ENCODE measurements at regions not wholly inside any gene's neighbourhood (a gene's known extent, or its start where the extent isn't known, plus 50 kb on each side); places are given as distances from the start of the nearest gene placed in this dataset.
"Not testable (repeated sequence)": the region's sequence is repeated elsewhere in the genome, so short reads cannot be mapped to it uniquely, and the experiment has no call there.

DNA sequence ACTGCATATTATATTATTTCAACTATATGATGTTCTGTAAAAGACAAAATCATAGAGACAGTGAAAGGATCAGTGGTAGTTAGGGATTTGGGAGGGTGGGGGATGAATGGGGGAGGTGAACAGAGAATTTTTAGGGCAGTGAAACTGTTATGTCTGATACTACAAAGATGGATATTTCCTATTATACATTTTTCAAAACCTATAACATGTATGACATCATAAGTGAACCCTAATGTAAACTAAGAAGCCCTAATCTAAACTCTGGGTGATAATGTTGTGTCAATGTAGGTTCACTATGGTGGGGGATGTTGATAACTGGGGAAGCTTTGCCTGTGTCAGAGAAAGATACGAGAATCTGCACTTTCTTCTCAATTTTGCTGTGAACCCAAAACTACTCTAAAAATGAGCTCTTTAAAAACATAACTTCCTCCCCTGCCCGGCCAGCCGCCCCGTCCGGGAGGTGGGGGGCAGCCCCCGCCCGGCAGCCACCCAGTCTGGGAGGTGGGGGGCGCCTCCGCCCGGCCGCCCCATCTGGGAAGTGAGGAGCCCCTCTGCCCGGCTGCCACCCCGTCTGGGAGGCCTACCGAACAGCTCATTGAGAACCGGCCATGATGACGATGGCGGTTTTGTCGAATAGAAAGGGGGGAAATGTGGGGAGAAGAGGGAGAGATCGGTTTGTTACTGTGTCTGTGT is 234.4 kb downstream of the RPIA start:
- DNase-seq (no peak), ATAC-seq (replicated peaks) (no peak)
- Mint-ChIP-seq H3K27ac (no peak overlapping the region), H3K9me3 (no peaks in the 10 kb centered on the region), H3K4me1 (ENCODE audit: low read depth in 2 of 2) (no peaks in the 10 kb centered on the region), H3K27me3 (peaks cover 0 to 8% of the 10 kb centered on the region in 2 donors), H3K36me3 (ENCODE audit: insufficient read depth) (no peaks in the 10 kb centered on the region), H3K4me3 (no peak overlapping the region)

DNA sequence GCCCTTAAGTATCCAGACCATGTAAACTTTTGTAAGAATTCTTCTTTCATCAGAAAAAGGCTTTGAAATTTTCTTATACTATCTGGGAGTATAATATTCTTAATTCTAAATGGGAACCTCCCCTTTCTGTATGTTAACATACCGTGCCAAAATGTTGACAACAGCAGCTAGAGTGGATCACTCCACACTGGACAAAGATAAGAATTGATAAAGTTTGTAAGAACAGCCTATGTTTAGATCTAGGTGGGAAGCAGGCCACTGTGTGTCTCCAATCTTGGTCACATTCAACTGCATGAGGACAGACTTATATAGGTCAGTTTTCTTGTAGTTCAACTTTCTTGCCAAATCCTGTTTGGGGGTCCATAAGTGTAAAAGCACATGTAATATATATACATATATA is 235.7 kb downstream of the RPIA start:
- DNase-seq (no peak), ATAC-seq (replicated peaks) (no peak)
- Mint-ChIP-seq H3K4me3 (no peak overlapping the region), H3K9me3 (no peaks in the 10 kb centered on the region), H3K36me3 (ENCODE audit: insufficient read depth) (no peaks in the 10 kb centered on the region), H3K4me1 (ENCODE audit: low read depth in 2 of 2) (no peaks in the 10 kb centered on the region), H3K27ac (no peak overlapping the region), H3K27me3 (peaks cover 0 to 8% of the 10 kb centered on the region in 2 donors)

DNA sequence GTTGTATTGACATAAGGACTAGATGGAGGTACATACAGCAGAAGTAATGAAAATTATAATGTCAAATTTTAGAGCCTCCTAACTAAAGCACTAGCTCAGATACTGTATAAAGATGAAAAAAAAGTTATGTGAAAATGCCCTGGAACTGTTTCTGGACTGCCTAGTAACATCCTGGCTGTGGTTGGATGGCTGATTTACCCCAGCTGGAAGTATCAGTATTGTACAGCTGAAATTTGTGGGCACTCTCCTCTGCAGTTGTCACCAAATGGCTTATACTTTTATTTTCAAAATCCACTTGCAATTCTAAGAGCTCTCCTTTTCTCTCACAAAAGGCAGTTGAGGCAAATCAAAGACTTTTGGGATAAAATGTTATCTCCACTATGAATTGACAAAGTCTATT is 239.2 kb downstream of the RPIA start:
- DNase-seq (no peak), ATAC-seq (replicated peaks) (no peak)
- H3K9me3 Mint-ChIP-seq, result no peaks in the 10 kb centered on the region
- no peak overlapping the region for H3K4me3 Mint-ChIP-seq
- H3K36me3 Mint-ChIP-seq (ENCODE audit: insufficient read depth), result no peaks in the 10 kb centered on the region
- no peaks in the 10 kb centered on the region for H3K4me1 Mint-ChIP-seq (ENCODE audit: low read depth in 2 of 2)
- peaks cover 0 to 12% of the 10 kb centered on the region in 2 donors for H3K27me3 Mint-ChIP-seq
- H3K27ac Mint-ChIP-seq, result no peak overlapping the region

DNA sequence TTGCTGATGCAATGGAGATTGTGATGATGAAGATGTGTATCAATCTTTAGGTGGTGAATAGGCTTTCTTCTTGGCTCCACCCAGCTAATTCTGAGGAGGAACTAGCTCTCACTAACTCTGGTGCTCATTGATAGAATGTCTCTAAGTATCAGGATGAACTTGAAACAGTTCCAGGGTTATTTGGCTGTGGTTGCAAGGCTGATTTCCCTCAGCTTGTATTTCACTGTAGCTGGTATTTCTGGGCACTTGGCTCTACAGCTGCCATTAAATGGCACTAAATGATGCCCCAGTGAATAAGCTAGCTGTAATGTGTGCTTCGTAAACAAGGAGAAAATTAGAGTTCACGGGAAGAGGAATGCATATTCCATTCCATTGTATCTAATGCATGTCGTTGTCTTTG is 241.2 kb downstream of the RPIA start:
- Mint-ChIP-seq H3K27me3 (peaks cover 0 to 9% of the 10 kb centered on the region in 2 donors), H3K9me3 (no peaks in the 10 kb centered on the region), H3K36me3 (ENCODE audit: insufficient read depth) (no peaks in the 10 kb centered on the region), H3K4me3 (no peak overlapping the region), H3K4me1 (ENCODE audit: low read depth in 2 of 2) (no peaks in the 10 kb centered on the region), H3K27ac (no peak overlapping the region)
- DNase-seq (no peak), ATAC-seq (replicated peaks) (no peak)

DNA sequence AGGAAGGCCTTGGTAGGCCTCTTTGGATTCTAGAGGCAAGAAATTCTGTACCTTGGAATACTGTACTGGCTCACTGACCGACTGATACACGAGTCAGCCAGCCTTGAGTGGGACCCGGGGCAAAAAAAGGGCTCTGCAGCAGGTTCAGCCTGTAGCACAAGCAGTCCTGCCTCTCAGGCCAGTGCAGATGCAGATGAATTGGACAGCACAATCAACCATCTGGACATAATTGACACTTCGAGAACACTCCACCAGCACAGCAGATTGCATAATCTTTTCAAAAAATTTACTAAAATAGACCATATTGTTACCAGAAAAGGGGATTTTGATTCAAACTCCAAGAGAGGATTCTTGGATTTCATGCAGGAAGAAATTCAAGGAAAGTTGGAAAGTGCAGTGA is 241.6 kb downstream of the RPIA start:
- Mint-ChIP-seq H3K4me1 (ENCODE audit: low read depth in 2 of 2) (no peaks in the 10 kb centered on the region), H3K9me3 (no peaks in the 10 kb centered on the region), H3K27ac (no peak overlapping the region), H3K4me3 (no peak overlapping the region), H3K36me3 (ENCODE audit: insufficient read depth) (no peaks in the 10 kb centered on the region), H3K27me3 (peaks cover 0 to 6% of the 10 kb centered on the region in 2 donors)
- DNase-seq (no peak), ATAC-seq (replicated peaks) (no peak)

DNA sequence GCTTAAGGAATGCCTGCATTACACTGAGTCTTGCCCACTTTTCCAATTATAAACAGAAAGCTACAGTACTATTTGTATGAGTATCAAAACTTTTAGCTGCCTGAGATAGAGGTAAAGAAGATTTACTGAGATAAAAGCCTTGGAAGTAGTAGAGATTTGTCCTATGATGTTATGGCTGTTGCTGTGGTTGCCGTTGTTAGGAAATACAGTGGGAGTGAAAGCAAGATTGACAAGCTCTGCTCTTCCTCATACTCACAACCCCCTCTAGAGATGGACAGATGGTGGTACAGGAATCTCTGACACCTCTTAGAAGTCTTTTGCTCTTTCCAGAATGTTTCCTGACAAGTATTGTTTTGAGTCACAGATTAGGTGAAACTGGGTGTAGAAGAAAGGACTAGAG is 242.5 kb downstream of the RPIA start:
- DNase-seq (no peak), ATAC-seq (replicated peaks) (no peak)
- H3K27me3 Mint-ChIP-seq, result peaks cover 0 to 6% of the 10 kb centered on the region in 2 donors
- H3K4me1 Mint-ChIP-seq (ENCODE audit: low read depth in 2 of 2), result no peaks in the 10 kb centered on the region
- no peaks in the 10 kb centered on the region for H3K9me3 Mint-ChIP-seq
- no peak overlapping the region for H3K4me3 Mint-ChIP-seq
- no peak overlapping the region for H3K27ac Mint-ChIP-seq
- H3K36me3 Mint-ChIP-seq (ENCODE audit: insufficient read depth), result no peaks in the 10 kb centered on the region

DNA sequence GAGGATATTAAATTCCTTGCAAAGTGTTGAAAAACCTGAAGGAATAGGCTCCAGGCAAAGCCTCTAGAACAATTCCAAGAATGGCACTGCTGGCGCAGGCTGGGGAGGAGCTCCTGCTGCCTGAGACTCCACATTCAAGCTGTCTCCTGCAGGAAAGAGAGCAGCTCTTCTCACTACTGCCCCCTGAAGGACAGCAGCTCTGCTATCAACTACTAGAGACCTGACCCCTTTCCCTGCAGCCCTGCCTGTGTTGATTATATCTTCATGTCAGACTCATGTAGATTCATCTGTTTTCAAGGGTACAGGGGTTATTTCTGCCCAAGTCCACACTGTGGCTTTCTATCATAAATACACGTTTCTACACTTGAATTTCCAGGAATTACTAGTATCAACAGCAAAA is 249.7 kb downstream of the RPIA start:
- not testable (repeated sequence) for ATAC-seq (replicated peaks); H3K27ac Mint-ChIP-seq; H3K36me3 Mint-ChIP-seq (ENCODE audit: insufficient read depth); H3K4me1 Mint-ChIP-seq (ENCODE audit: low read depth in 2 of 2); H3K27me3 Mint-ChIP-seq; H3K9me3 Mint-ChIP-seq; H3K4me3 Mint-ChIP-seq; DNase-seq

DNA sequence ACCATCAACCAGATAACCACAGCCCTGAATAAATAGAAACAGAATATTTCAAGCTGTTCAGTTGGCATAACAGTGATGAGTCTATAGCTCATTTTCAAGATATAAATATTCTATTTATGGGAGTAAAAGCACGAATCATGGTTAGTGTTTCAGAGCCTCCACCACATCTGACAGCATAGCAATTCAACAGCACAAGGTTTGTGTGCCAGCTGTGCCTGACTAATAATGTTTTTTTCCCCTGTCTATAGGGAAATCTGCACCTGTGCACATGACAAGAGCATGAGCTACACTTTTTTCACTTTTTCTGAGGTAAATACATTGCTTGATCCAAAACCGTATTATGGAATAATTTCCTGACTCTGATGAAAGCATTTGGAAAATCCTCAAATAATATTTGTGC is 251.3 kb downstream of the RPIA start:
- H3K4me3 Mint-ChIP-seq, result no peak overlapping the region
- no peaks in the 10 kb centered on the region for H3K36me3 Mint-ChIP-seq (ENCODE audit: insufficient read depth)
- no peaks in the 10 kb centered on the region for H3K9me3 Mint-ChIP-seq
- H3K27me3 Mint-ChIP-seq, result peaks cover 12 to 15% of the 10 kb centered on the region in 2 donors
- no peak for ATAC-seq (replicated peaks)
- DNase-seq, result no peak
- no peaks in the 10 kb centered on the region for H3K4me1 Mint-ChIP-seq (ENCODE audit: low read depth in 2 of 2)
- no peak overlapping the region for H3K27ac Mint-ChIP-seq

DNA sequence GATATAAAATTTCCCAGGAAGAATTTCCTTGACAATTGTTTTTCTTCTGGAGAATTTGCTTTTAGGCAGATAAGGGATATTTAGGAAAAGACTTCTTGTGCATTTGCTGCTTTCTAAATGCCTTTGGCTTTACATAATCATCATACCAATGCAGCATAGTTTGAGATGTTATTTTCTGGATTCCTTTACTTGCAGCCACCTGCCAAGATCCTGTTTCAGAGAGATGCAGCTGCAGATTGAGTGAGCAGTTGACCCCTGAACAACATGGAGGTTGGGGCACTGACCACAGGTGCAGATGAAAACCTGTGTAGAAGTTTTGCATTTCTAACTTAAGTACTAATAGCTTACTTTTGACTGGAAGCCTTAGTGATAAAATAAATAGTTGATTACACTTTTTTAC is 257.9 kb downstream of the RPIA start:
- no peak overlapping the region for H3K27ac Mint-ChIP-seq
- peaks cover 17 to 32% of the 10 kb centered on the region in 2 donors for H3K27me3 Mint-ChIP-seq
- H3K9me3 Mint-ChIP-seq, result no peaks in the 10 kb centered on the region
- ATAC-seq (replicated peaks) (no peak), DNase-seq (no peak)
- H3K4me1 Mint-ChIP-seq (ENCODE audit: low read depth in 2 of 2), result no peaks in the 10 kb centered on the region
- H3K4me3 Mint-ChIP-seq, result no peak overlapping the region
- no peaks in the 10 kb centered on the region for H3K36me3 Mint-ChIP-seq (ENCODE audit: insufficient read depth)

DNA sequence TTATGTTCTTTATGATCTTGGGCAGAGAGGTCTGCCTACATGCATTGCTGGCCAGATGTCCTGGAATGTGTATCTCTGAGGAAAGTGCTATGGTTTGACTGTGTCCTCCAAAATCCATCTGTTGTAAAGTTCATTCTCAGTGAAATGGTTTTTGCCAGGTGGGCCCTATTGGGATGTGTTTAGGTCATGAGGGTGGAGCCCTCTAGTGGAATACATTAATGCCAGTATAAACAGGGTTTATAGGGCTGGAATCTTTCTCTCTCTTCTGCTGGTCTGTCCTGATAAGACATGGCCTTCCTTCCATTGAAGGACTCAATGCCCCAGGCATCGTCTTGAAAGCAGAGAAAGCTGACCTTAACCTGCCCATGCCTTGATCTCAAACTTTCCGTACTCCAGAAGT is 258.5 kb downstream of the RPIA start:
- ATAC-seq (replicated peaks), result no peak

DNA sequence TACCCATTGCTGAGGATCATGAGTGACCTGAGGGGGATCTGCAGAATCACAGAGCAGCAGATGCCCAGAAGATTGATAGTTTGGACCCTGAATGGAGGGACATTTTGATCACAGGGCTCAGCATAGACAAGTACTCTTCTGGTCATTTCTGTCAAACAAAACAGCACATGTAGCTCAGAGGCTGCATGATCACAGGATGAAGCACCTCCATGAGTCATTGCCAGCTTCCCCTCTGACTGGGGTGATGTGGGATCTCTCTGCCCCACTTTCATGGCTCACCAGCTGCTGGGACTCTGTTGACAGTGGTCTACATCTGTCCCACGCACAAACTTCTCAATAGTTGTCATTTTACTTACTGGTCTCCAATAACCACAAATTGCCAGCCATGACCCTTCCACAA is 264.1 kb downstream of the RPIA start:
- H3K4me1 Mint-ChIP-seq (ENCODE audit: low read depth in 2 of 2), result no peaks in the 10 kb centered on the region
- no peak overlapping the region for H3K4me3 Mint-ChIP-seq
- H3K27ac Mint-ChIP-seq, result no peak overlapping the region
- H3K36me3 Mint-ChIP-seq (ENCODE audit: insufficient read depth), result no peaks in the 10 kb centered on the region
- H3K9me3 Mint-ChIP-seq, result no peaks in the 10 kb centered on the region
- no peak for ATAC-seq (replicated peaks)
- H3K27me3 Mint-ChIP-seq, result peaks cover 17 to 37% of the 10 kb centered on the region in 2 donors
- no peak for DNase-seq

More for the DNA sequence above, 258.5 kb downstream of the RPIA start:
- Mint-ChIP-seq H3K9me3 (no peaks in the 10 kb centered on the region), H3K36me3 (ENCODE audit: insufficient read depth) (no peaks in the 10 kb centered on the region), H3K27me3 (peaks cover 22 to 37% of the 10 kb centered on the region in 2 donors), H3K4me1 (ENCODE audit: low read depth in 2 of 2) (no peaks in the 10 kb centered on the region), H3K4me3 (no peak overlapping the region), H3K27ac (no peak overlapping the region)
- no peak for DNase-seq

DNA sequence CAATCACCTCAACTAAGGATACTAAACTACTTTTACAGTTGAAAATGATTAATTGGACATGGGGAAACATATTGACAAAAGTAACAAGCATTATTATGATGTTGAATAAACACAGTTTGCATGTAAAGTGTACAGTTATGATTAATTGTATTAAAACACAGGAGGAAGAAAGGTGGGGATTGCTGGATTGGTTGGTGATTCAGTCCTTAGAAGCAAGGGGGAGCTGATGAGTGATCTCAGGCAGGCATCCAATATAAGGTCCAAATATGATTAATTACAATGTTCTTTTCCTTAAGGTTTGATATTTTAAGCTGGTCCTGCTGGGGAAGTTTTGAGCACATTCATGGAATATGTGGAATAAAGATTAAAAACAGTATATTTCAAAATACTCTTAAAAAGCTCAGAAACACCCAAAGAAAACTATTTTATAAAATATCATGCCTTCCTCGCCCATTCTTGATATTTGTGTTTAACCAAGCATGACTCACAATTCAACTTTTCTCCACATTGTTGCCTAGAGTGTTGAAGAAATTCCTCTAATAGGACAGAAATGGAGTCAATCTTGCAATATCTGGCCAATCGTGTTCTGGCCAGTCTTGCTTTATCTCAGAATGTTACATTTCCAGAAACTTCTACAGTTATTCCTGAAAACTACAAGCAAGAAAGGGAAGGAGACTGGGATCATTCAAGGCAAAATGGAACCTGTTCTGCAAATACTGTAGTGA is 268.2 kb downstream of the RPIA start:
- Mint-ChIP-seq H3K9me3 (no peaks in the 10 kb centered on the region), H3K4me3 (no peak overlapping the region), H3K27me3 (peaks cover 14 to 34% of the 10 kb centered on the region in 2 donors), H3K36me3 (ENCODE audit: insufficient read depth) (no peaks in the 10 kb centered on the region), H3K4me1 (ENCODE audit: low read depth in 2 of 2) (no peaks in the 10 kb centered on the region), H3K27ac (no peak overlapping the region)
- DNase-seq, result no peak
- ATAC-seq (replicated peaks), result no peak

DNA sequence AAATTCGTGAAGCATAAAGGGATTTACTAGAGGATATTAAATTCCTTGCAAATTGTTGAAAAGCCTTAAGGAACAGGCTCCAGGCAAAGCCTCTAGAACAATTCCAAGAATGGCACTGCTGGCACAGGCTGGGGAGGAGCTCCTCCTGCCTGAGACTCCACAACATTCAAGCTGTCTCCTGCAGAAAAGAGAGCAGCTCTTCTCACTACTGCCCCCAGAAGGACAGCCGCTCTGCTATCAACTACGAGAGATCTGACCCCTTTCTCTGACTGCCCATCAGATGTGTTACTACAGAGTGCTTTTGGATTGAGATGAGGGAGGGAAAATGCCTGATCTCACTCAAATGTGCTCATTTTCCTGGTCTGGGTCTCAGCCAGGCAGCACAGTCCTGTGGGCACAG is 269.9 kb downstream of the RPIA start:
- ATAC-seq (replicated peaks); H3K27ac Mint-ChIP-seq; H3K9me3 Mint-ChIP-seq; H3K4me3 Mint-ChIP-seq; H3K36me3 Mint-ChIP-seq (ENCODE audit: insufficient read depth); DNase-seq; H3K4me1 Mint-ChIP-seq (ENCODE audit: low read depth in 2 of 2): not testable (repeated sequence)
- peaks cover 5 to 38% of the 10 kb centered on the region in 2 donors for H3K27me3 Mint-ChIP-seq

DNA sequence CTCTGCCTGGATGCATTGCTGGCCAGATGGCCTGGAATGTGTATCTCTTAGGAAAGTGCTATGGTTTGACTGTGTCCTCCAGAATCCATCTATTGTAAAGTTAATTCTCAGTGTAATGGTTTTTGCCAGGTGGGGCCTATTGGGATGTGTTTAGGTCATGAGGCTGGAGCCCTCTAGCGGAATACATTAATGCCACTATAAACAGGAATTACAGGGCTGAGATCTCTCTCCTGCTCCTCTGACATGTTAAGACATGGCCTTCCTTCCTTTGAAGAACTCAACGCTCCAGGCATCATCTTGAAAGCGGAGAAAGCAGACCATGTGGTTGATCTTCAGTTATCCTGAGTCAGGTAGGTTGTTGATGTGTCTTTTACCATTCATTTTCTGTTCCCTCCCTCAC is 276.4 kb downstream of the RPIA start:
- Mint-ChIP-seq H3K4me1 (ENCODE audit: low read depth in 2 of 2) (no peaks in the 10 kb centered on the region), H3K27me3 (peaks cover 6 to 42% of the 10 kb centered on the region in 2 donors), H3K27ac (no peak overlapping the region), H3K9me3 (no peaks in the 10 kb centered on the region), H3K36me3 (ENCODE audit: insufficient read depth) (no peaks in the 10 kb centered on the region), H3K4me3 (no peak overlapping the region)
- no peak for ATAC-seq (replicated peaks)
- DNase-seq, result no peak
